ENCODE measurements at regions not wholly inside any gene's neighbourhood (a gene's known extent, or its start where the extent isn't known, plus 50 kb on each side); places are given as distances from the start of the nearest gene placed in this dataset.

DNA sequence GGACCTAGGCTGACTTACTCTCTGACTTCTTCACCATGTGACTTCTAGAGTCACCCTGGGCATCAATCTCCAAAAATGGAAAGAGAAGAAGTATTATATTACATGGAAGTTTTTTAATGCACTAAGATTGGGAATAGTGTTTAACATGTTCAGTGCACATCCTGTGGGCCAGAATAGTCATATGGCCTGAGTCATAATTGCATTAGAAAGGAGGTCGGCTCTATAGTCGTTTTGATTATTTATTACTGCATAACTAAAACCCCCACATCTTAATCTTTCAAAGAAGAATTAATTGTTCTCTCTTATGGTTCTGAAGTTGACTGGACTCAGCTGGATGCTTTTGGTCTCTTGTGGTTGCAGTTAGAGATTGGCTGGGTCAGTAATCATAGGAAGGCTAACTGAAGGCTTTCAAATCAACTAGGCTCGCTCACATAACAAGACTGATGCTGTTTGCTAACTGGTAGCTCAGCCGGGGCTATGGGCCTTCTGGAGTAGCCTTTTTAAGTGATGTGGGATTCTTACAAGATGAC lies 810.6 kb upstream of the ADGRL4 start:
- no peak for TF ChIP-seq ZNF274 (IDR thresholded peaks at IDR 0.05; ENCODE audit: low read depth, low read length)
- H3K4me3 ChIP-seq (ENCODE audit: low read length) = no peak overlapping the region

- no peak for TF ChIP-seq ZNF274 (IDR thresholded peaks at IDR 0.05; ENCODE audit: low read depth, low read length)
- H3K4me3 ChIP-seq (ENCODE audit: low read length) = no peak overlapping the region
Observed at GRCh38 chr1:79815115-79815514, 808.6 kb upstream of the ADGRL4 start.

DNA sequence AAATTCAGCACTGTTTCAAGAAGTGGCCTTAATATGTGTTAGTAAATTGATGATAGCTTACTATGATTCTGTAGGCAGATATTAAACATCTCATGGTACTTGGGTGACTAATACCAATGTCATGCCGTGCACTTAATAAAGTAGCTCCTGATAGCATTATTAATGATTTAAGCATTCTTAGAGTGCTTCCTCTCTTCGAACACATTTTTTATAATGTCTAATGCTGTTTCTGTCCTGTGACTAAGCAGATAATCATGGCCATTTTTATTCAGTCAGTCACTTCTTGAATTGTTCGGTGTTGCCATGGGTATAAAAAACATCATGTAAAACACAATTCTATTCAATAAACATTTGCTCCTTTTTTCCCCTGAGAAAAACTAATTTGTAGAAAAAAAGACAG lies 804.6 kb upstream of the ADGRL4 start:
- TF ChIP-seq ZNF274 (IDR thresholded peaks at IDR 0.05; ENCODE audit: low read depth, low read length) = no peak
- H3K4me3 ChIP-seq (ENCODE audit: low read length) = no peak overlapping the region

GRCh38 chr1:79808816-79809475 lies 802.4 kb upstream of the ADGRL4 start:
- H3K4me3 ChIP-seq (ENCODE audit: low read length) = no peak overlapping the region
- no peak for TF ChIP-seq ZNF274 (IDR thresholded peaks at IDR 0.05; ENCODE audit: low read depth, low read length)

GRCh38 chr1:79807816-79808215 lies 801.3 kb upstream of the ADGRL4 start:
- no peak for TF ChIP-seq ZNF274 (IDR thresholded peaks at IDR 0.05; ENCODE audit: low read depth, low read length)
- no peak overlapping the region for H3K4me3 ChIP-seq (ENCODE audit: low read length)

DNA sequence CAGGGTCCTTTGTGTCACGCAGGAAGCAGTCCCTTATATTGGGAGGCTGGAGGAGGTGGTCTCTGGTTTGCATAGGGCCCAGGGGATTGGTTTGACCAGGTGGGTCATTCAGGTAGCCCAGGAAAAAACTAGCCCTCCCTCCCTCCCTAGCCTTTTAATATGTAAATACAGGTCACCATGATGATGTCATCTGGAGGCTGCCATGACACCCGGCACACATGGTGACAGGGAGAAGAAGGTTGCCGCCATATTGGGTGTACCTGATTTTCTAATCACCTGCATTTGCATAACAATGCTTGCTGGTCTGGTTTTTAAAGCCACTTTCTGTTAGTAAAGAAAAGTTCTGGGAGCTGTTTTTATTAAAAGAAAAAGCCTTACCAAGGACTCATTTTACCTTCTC lies 791.0 kb upstream of the ADGRL4 start:
- H3K4me3 ChIP-seq (ENCODE audit: low read length) = no peak overlapping the region
- no peak for TF ChIP-seq ZNF274 (IDR thresholded peaks at IDR 0.05; ENCODE audit: low read depth, low read length)

GRCh38 chr1:79796434-79796833 lies 789.9 kb upstream of the ADGRL4 start:
- no peak for TF ChIP-seq ZNF274 (IDR thresholded peaks at IDR 0.05; ENCODE audit: low read depth, low read length)

DNA sequence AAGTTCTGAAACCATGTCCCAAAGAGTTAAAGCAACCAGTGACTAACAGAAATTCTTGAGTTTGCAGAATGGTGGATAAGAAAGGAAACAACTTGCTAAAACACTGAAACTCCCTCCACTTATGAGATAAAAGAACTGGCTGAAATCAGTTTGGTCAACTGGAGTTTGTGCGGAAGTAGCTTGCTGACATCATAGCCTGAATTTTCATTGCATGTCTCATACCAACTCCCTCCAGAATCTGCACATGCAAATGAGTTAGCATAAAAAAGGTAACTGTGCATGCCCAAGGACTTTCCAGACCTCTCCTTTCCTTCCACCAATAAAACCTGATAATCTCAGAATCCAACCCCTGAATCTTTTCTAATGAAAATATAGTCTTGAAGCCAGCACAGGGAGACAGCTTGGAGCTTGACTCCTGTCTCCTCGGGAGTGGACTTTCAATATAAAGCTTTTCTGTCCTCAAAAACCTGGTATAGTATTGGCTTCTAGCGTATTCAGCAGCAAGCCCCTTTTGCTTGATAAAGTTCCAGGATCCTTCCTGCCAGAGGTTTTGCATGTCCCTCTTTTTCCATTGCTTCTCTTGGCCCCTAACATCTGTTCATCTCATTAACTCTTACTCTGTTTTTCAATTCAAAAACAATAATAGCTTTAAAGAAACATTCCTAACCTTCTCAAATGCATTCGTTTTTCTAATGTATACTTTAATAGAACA lies 785.8 kb upstream of the ADGRL4 start:
- no peak overlapping the region for H3K4me3 ChIP-seq (ENCODE audit: low read length)

More at GRCh38 chr1:79796434-79796833, 789.9 kb upstream of the ADGRL4 start:
- no peak overlapping the region for H3K4me3 ChIP-seq (ENCODE audit: low read length)

GRCh38 chr1:79791488-79792218 lies 785.1 kb upstream of the ADGRL4 start:
- no peak for TF ChIP-seq ZNF274 (IDR thresholded peaks at IDR 0.05; ENCODE audit: low read depth, low read length)

More for the DNA sequence above, 785.8 kb upstream of the ADGRL4 start:
- TF ChIP-seq ZNF274 (IDR thresholded peaks at IDR 0.05; ENCODE audit: low read depth, low read length) = no peak

GRCh38 chr1:79790950-79791349 lies 784.4 kb upstream of the ADGRL4 start:
- no peak overlapping the region for H3K4me3 ChIP-seq (ENCODE audit: low read length)
- TF ChIP-seq ZNF274 (IDR thresholded peaks at IDR 0.05; ENCODE audit: low read depth, low read length) = no peak

More at GRCh38 chr1:79791488-79792218, 785.1 kb upstream of the ADGRL4 start:
- no peak overlapping the region for H3K4me3 ChIP-seq (ENCODE audit: low read length)

- TF ChIP-seq ZNF274 (IDR thresholded peaks at IDR 0.05; ENCODE audit: low read depth, low read length) = no peak
- H3K4me3 ChIP-seq (ENCODE audit: low read length) = no peak overlapping the region
Observed at GRCh38 chr1:79787631-79788030, 781.1 kb upstream of the ADGRL4 start.

GRCh38 chr1:79785964-79786363 lies 779.4 kb upstream of the ADGRL4 start:
- H3K4me3 ChIP-seq (ENCODE audit: low read length) = no peak overlapping the region
- no peak for TF ChIP-seq ZNF274 (IDR thresholded peaks at IDR 0.05; ENCODE audit: low read depth, low read length)

DNA sequence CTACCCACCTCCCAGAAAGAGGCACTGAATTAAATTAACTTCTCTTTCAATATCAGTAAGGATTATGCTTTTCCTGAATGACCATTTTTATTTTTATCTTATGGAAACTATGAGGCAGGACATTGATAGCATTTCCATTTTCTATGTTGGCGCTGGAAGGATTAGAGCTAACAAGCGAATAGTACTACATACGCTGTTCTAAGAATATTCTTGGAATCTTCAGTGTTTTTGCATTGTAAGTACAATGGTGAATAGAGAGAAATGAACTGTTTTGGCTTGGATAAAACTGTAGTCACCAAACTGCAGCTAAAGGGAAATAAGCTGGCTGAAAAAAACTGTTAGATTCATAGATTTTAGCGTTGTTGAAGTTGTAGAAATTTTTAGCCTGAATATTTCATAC lies 779.0 kb upstream of the ADGRL4 start:
- H3K4me3 ChIP-seq (ENCODE audit: low read length) = no peak overlapping the region
- TF ChIP-seq ZNF274 (IDR thresholded peaks at IDR 0.05; ENCODE audit: low read depth, low read length) = no peak

DNA sequence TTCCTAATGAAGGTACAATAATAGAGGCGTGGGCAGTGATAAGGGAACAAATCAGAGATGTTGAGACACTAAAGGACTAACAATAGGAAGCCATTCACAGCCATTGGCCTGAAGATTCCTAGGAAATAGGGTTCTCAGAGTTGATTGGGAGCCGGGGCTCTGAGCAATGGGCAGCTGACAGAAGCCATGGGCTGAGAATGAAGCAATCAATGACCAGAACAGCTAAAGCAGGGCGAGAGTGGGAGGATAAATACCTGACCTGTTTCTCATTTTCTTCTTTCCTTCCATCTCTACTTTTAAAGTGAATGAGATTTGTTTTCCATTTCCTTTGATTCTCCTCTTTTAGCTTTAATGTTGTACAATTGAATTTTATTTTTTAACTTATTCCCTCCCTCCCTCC lies 774.7 kb upstream of the ADGRL4 start:
- H3K4me3 ChIP-seq (ENCODE audit: low read length) = no peak overlapping the region
- no peak for TF ChIP-seq ZNF274 (IDR thresholded peaks at IDR 0.05; ENCODE audit: low read depth, low read length)
